OCI-LY3 (cell line): ENCODE measurements at regions not wholly inside any gene's neighbourhood (a gene's known extent, or its start where the extent isn't known, plus 50 kb on each side); places are given as distances from the start of the nearest gene placed in this dataset.
A peak's percentile ranks its signal among the peaks of the same experiment; 100 is the strongest.

ENCODE experiments used
- H2AFZ ChIP-seq: fragments of 200-600, 300-600 bp; shearing (Covaris generic); 2 replicates; pipeline ENCODE4 v1.6.0; 2014; ENCODE audit warnings: antibody characterized with exemption, low read depth, low read length
- H3K27ac ChIP-seq: fragments of 200-600, 300-600 bp; sonication (generic); 2 replicates; pipeline ENCODE4 v1.5.1; 2014; ENCODE audit warnings: mild to moderate bottlenecking, low read length, moderate library complexity, mixed read lengths
- H3K27me3 ChIP-seq: fragments of 200-600, 300-600 bp; sonication (generic); 2 replicates; pipeline ENCODE4 v1.6.1; 2014; ENCODE audit warnings: low read depth, low read length, mixed read lengths
- H3K36me3 ChIP-seq: fragments of 200-600, 300-600 bp; sonication (generic); replicated peaks from 2 replicates; pipeline ENCODE3; 2014; ENCODE audit warnings: low read depth, low read length, mixed read lengths
- H3K4me1 ChIP-seq: fragments of 300-600, 200-600 bp; sonication (generic); 2 replicates; pipeline ENCODE4 v1.6.1; 2014; ENCODE audit warnings: low read length, mixed read lengths
- H3K4me2 ChIP-seq: fragments of 200-600, 300-600 bp; sonication (generic); 2 replicates; pipeline ENCODE4 v1.6.1; 2014; ENCODE audit warnings: low read length, mixed read lengths
- H3K4me3 ChIP-seq: fragments of 300-600, 200-600 bp; sonication (generic); 2 replicates; pipeline ENCODE4 v1.5.1; 2014; ENCODE audit warnings: antibody characterized with exemption, mild to moderate bottlenecking, low read length, moderate library complexity
- H3K79me2 ChIP-seq: fragments of 300-600, 200-600 bp; shearing (Covaris generic); 2 replicates; pipeline ENCODE4 v1.6.1; 2014; ENCODE audit warnings: mild to moderate bottlenecking, low read length, mixed read lengths
- H3K9ac ChIP-seq: fragments of 300-600, 200-600 bp; shearing (Covaris generic); 2 replicates; pipeline ENCODE4 v1.6.0; 2014; ENCODE audit warnings: mild to moderate bottlenecking, low read length, moderate library complexity
- H3K9me3 ChIP-seq: fragments of 200-600, 300-600 bp; shearing (Covaris generic); 2 replicates; pipeline ENCODE4 v1.6.1; 2014; ENCODE audit warnings: low read length, mixed read lengths; ENCODE audit not compliant: insufficient read depth
- H4K20me1 ChIP-seq: fragments of 200-600, 300-600 bp; sonication (generic); 2 replicates; pipeline ENCODE4 v1.6.1; 2016; ENCODE audit warnings: low read length, mixed read lengths; ENCODE audit not compliant: insufficient read depth
- EZH2phosphoT487 ChIP-seq: fragments of 200-600 bp; shearing (Covaris generic); IDR thresholded peaks from 2 replicates; pipeline ENCODE4 v1.6.1; 2018; ENCODE audit warnings: antibody characterized with exemption, mixed run types, low read depth
- TF ChIP-seq, protein P1 (sequence below): fragments of 200-600, 300-600 bp; sonication (generic); IDR thresholded peaks from 2 replicates; pipeline ENCODE4 v1.5.1; 2014; ENCODE audit warnings: antibody characterized with exemption, low read length, low read depth

DNA sequence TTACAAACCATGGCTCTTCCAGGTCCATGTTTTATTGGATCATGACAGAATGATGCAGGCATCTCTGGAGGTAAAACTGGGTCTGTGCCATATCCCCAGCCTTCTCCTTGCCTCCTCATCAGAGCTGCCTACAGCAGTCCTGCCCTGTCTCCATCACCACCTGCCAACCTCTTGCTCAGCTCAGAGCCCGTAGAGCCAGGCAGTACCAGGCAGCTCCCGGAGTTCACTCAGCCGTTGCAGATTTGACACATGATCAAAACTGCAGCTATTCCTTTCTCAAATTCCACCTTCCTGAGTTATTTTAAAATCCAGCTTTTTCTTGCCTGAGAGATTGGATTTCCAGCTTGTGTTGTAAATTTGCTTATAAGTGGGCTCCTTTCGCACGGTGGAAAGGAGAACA lies 218.2 kb upstream of the CELF4 start:
- H4K20me1 ChIP-seq = no peaks in the 10 kb centered on the region
- H2AFZ ChIP-seq = peak overlapping the region; percentile 32; the same call in 1 of the 2 replicates
- no peak overlapping the region for H3K9ac ChIP-seq
- H3K4me2 ChIP-seq = no peak overlapping the region
- TF ChIP-seq EZH2phosphoT487 = no peak
- TF ChIP-seq, protein P1, sequence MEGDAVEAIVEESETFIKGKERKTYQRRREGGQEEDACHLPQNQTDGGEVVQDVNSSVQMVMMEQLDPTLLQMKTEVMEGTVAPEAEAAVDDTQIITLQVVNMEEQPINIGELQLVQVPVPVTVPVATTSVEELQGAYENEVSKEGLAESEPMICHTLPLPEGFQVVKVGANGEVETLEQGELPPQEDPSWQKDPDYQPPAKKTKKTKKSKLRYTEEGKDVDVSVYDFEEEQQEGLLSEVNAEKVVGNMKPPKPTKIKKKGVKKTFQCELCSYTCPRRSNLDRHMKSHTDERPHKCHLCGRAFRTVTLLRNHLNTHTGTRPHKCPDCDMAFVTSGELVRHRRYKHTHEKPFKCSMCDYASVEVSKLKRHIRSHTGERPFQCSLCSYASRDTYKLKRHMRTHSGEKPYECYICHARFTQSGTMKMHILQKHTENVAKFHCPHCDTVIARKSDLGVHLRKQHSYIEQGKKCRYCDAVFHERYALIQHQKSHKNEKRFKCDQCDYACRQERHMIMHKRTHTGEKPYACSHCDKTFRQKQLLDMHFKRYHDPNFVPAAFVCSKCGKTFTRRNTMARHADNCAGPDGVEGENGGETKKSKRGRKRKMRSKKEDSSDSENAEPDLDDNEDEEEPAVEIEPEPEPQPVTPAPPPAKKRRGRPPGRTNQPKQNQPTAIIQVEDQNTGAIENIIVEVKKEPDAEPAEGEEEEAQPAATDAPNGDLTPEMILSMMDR = no peak
- peaks cover 41% of the 10 kb centered on the region for H3K4me1 ChIP-seq
- H3K27me3 ChIP-seq = no peaks in the 10 kb centered on the region
- H3K9me3 ChIP-seq = no peaks in the 10 kb centered on the region
- no peak overlapping the region for H3K4me3 ChIP-seq
- H3K36me3 ChIP-seq = peaks cover 9% of the 10 kb centered on the region
- H3K79me2 ChIP-seq = no peaks in the 10 kb centered on the region
- no peak overlapping the region for H3K27ac ChIP-seq

DNA sequence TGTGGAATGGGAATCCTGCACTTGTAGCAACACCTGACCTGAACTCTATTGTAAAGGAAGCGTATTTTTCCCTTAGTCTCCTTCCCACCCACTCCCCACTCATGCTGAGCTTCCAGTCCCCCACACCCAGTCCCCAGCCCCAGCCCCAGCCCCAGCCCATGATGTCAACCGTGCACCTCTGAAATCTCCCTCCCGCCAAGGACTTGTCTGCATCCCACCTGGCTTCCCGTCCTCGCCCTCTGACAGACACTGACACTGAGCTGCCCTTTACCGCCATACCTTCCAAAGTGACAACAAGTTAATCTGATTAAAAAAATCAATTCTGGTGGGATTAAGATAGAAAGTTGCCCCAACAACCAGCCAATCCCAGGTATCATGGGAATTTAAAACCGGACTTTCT lies 213.6 kb upstream of the CELF4 start:
- Histone ChIP-seq H3K9ac (0 out of 2 replicates have a peak overlapping the region, but pooled peaks have one; percentile 26), H3K4me1 (peaks cover 34% of the 10 kb centered on the region), H3K27ac (no peak overlapping the region), H3K36me3 (no peaks in the 10 kb centered on the region), H2AFZ (no peak overlapping the region), H3K27me3 (no peaks in the 10 kb centered on the region), H4K20me1 (no peaks in the 10 kb centered on the region), H3K9me3 (no peaks in the 10 kb centered on the region), H3K4me2 (peak overlapping the region; percentile 78), H3K79me2 (no peaks in the 10 kb centered on the region), H3K4me3 (no peak overlapping the region)
- no peak for TF ChIP-seq EZH2phosphoT487

DNA sequence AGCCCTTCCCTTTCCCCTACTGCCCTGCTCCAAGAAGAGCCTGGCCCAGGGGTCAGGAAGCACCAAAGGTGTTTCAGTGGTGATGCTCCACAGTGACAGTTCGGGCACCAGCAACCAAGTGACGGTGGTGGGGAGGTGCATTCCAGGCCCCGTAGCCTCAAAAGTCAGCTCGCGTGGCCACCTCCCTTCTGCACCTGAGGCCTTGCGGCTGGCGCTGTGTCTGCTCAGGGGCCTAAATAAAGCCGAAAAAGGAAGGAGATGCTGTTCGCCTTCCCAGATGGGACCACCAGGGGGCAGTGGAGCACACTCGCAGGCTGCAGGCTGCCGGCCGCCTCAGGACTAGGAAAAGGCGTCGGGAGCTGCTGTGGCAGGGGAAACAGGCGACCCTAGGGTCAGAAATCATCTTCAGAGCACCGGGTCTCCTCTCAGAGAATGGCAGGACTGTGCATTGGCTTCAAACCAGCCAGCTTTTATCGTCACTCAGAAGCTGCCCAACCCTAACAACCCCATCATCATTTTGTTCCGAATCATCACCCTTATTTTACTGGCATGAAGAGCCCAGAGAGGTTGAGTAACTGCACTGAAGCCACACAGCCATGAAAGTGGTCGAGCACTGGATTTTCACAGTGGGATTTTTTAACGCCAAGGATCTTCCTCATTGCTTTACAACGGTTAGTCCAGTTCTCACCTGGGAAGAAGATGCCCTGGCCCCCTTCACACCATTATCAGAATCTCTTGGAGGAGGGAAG lies 213.0 kb upstream of the CELF4 start:
- peak overlapping the region; percentile 47; the same call in 1 of the 2 replicates for H3K9ac ChIP-seq
- H3K9me3 ChIP-seq = no peaks in the 10 kb centered on the region
- H3K4me1 ChIP-seq = peaks cover 28% of the 10 kb centered on the region
- TF ChIP-seq EZH2phosphoT487 = no peak
- TF ChIP-seq, protein P1 = peak; percentile 88
- H4K20me1 ChIP-seq = no peaks in the 10 kb centered on the region
- peak overlapping the region; percentile 65 for H3K4me3 ChIP-seq
- H3K27me3 ChIP-seq = no peaks in the 10 kb centered on the region
- no peak overlapping the region for H3K27ac ChIP-seq
- H3K4me2 ChIP-seq = peak overlapping the region; percentile 78
- peak overlapping the region; percentile 89 for H2AFZ ChIP-seq
- H3K36me3 ChIP-seq = no peaks in the 10 kb centered on the region
- no peaks in the 10 kb centered on the region for H3K79me2 ChIP-seq

DNA sequence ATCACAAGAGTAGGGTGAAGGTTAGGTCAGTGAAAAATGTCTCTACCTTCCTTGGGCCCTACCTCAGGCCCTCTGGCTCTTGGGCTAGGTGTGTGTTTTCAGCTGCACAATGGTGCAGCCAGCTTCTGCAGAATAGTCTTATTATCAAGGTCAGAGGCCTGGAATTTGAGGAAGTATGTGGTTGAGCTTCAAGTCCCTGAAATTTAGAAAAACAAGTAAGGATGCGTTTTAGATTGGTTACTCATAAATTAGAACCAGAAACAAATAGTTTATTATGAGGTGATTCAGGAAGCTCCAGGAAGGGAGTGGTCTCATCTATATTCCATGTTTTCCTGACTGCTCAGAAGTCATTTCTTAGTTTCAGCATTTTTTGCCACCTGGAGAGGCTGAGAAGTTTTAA lies 204.2 kb upstream of the CELF4 start:
- H2AFZ ChIP-seq = no peak overlapping the region
- H3K4me2 ChIP-seq = no peak overlapping the region
- no peaks in the 10 kb centered on the region for H3K27me3 ChIP-seq
- no peaks in the 10 kb centered on the region for H3K36me3 ChIP-seq
- H3K9me3 ChIP-seq = no peaks in the 10 kb centered on the region
- H3K9ac ChIP-seq = no peak overlapping the region
- H3K27ac ChIP-seq = no peak overlapping the region
- no peak for TF ChIP-seq EZH2phosphoT487
- TF ChIP-seq, protein P1 = no peak
- H3K4me1 ChIP-seq = no peaks in the 10 kb centered on the region
- H3K79me2 ChIP-seq = no peaks in the 10 kb centered on the region
- H4K20me1 ChIP-seq = no peaks in the 10 kb centered on the region
- H3K4me3 ChIP-seq = no peak overlapping the region
